MM.1S (cell line): ENCODE measurements at regions not wholly inside any gene's neighbourhood (a gene's known extent, or its start where the extent isn't known, plus 50 kb on each side); places are given as distances from the start of the nearest gene placed in this dataset.
A peak's percentile ranks its signal among the peaks of the same experiment; 100 is the strongest.

Source experiments
- DNase-seq: peaks from one replicate; pipeline ENCODE4 v3.0.0-alpha.2; 2015
- H2AFZ ChIP-seq: fragments of 300-600 bp; sonication (generic); 2 replicates; pipeline ENCODE4 v1.6.0; 2016; ENCODE audit warnings: antibody characterized with exemption, low read length
- H3F3A ChIP-seq: fragments of 300-600 bp; sonication (generic); 2 replicates; pipeline ENCODE4 v1.6.1; 2016; ENCODE audit warnings: mild to moderate bottlenecking, antibody characterized with exemption, low read length, moderate library complexity, mixed read lengths; ENCODE audit not compliant: insufficient read depth
- H3K27ac ChIP-seq: fragments of 300-600 bp; sonication (generic); 2 replicates; pipeline ENCODE4 v1.5.1; 2016; ENCODE audit warnings: mild to moderate bottlenecking, low read length
- H3K27me3 ChIP-seq: fragments of 300-600 bp; sonication (generic); replicated peaks from 2 replicates; pipeline ENCODE4 v1.6.0; 2016; ENCODE audit warnings: low read length; ENCODE audit not compliant: insufficient read depth
- H3K36me3 ChIP-seq: fragments of 300-600 bp; sonication (generic); replicated peaks from 2 replicates; pipeline ENCODE4 v1.6.1; 2016; ENCODE audit warnings: mild to moderate bottlenecking, low read length, mixed read lengths; ENCODE audit not compliant: insufficient read depth
- H3K4me1 ChIP-seq: fragments of 300-600 bp; sonication (generic); 2 replicates; pipeline ENCODE4 v1.6.1; 2016; ENCODE audit warnings: low read length, mixed read lengths
- H3K4me2 ChIP-seq: fragments of 300-600 bp; sonication (generic); 2 replicates; pipeline ENCODE4 v1.6.0; 2016; ENCODE audit warnings: low read depth, low read length
- H3K4me3 ChIP-seq: fragments of 300-600 bp; sonication (generic); 2 replicates; pipeline ENCODE4 v1.5.1; 2016; ENCODE audit warnings: low read length, mixed read lengths
- H3K79me2 ChIP-seq: fragments of 300-600 bp; sonication (generic); 2 replicates; pipeline ENCODE4 v1.6.1; 2016; ENCODE audit warnings: mixed run types, low read length, mixed read lengths
- H3K9ac ChIP-seq: fragments of 300-600 bp; sonication (generic); 2 replicates; pipeline ENCODE4 v1.6.1; 2016; ENCODE audit warnings: low read length, mixed read lengths
- H3K9me2 ChIP-seq: fragments of 300-600 bp; sonication (generic); replicated peaks from 2 replicates; pipeline ENCODE4 v1.6.1; 2016; ENCODE audit warnings: mild to moderate bottlenecking, low read length, mixed read lengths; ENCODE audit not compliant: insufficient read depth
- H3K9me3 ChIP-seq: fragments of 300-600 bp; sonication (generic); replicated peaks from 2 replicates; pipeline ENCODE4 v1.6.1; 2016; ENCODE audit warnings: mild to moderate bottlenecking, low read length, mixed read lengths; ENCODE audit not compliant: insufficient read depth
- H4K20me1 ChIP-seq: fragments of 300-600 bp; sonication (generic); 2 replicates; pipeline ENCODE4 v1.6.1; 2016; ENCODE audit warnings: mild to moderate bottlenecking, low read length, moderate library complexity, mixed read lengths; ENCODE audit not compliant: insufficient read depth
- CTCF ChIP-seq: fragments of 300-600 bp; sonication (generic); IDR thresholded peaks from 2 replicates; pipeline ENCODE4 v1.5.1; 2016; ENCODE audit warnings: antibody characterized with exemption, low read length, mixed read lengths
- EZH2 ChIP-seq: fragments of 300-600 bp; sonication (generic); optimal IDR thresholded peaks from 2 replicates; pipeline ENCODE3; 2017; ENCODE audit warnings: low read depth, mild to moderate bottlenecking, antibody characterized with exemption, low read length, mixed read lengths
- EZH2phosphoT487 ChIP-seq: fragments of 300-600 bp; sonication (generic); IDR thresholded peaks from 2 replicates; pipeline ENCODE4 v1.6.1; 2018; ENCODE audit warnings: antibody characterized with exemption, low read length

DNA sequence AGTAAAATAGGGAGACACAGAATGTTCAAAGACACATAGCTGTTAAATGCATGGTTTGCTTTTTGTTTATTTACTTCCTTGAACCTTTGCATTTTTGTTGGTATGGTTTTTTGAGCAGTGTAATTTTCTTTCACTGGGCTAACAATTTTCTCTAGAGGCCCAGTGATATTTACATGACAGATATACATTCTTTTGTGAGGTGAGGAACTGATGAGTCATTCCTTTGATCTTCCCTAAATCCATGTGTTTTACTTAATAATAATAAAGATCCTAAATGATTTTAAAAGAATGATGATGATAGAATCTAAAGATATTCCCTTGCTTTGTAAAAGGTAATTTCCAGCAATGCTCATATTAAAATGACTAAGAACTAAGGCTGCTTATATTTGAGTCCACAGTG, 188.5 kb upstream of the ANK3 start:
- Histone ChIP-seq H3K4me1 (peaks cover 23% of the 10 kb centered on the region), H3K4me3 (no peak overlapping the region), H4K20me1 (no peaks in the 10 kb centered on the region), H3K36me3 (no peaks in the 10 kb centered on the region), H3K9ac (no peak overlapping the region), H3K27me3 (no peaks in the 10 kb centered on the region), H3K79me2 (no peaks in the 10 kb centered on the region), H2AFZ (no peak overlapping the region), H3K4me2 (no peak overlapping the region), H3K27ac (no peak overlapping the region), H3F3A (peaks cover 12% of the 10 kb centered on the region), H3K9me3 (no peaks in the 10 kb centered on the region), H3K9me2 (no peaks in the 10 kb centered on the region)
- TF ChIP-seq CTCF (no peak), EZH2 (no peak), EZH2phosphoT487 (no peak)
- DNase-seq = no peak

DNA sequence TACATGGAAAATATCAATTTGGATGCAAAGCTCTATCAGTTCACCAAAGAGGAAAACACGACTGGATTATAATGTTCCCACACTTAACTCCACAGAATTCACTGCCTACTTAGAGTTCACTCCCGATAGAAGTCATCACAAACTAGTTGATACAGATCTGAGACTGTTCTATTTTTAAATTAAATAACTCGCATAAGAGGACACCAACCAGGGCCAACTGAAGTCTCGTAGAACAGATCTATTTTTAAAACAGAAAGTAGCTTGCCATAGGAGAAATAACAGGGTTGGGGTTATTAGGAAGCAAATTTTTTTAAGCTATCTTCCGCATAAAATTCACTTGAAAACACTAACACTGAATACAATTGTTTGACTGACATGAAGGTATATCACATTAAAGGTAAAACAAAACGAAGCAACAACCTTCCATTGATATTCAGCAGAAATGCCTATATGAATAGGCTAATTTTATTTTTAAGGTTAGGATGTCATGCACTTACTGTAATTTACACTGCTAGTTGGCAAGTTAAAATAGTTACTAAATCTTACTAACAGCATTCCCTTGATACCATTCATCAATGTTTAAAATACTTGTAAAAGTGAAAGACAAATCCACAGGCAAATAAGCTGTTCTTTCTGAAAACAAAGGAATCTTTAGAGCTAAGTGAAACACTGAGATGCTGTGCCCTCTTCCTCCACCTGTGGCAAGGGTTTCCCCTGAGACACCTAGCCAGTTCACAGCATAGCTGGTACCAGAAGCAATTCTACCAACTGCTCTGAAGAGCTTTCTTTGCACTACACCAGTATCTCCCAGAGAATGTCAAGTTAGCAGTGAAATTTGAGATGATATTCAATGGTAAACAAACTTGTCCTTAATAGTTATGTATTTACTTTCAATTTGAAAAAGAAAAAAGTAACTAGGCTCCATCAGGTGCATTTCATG, 186.7 kb upstream of the ANK3 start:
- Histone ChIP-seq H3K27me3 (no peaks in the 10 kb centered on the region), H3K79me2 (no peaks in the 10 kb centered on the region), H3K27ac (peak overlapping the region; percentile 40; the same call in 1 of the 2 replicates), H3K36me3 (no peaks in the 10 kb centered on the region), H3K4me3 (peak overlapping the region; percentile 44), H2AFZ (peak overlapping the region; percentile 33; the same call in 1 of the 2 replicates), H3K4me1 (peaks cover 28% of the 10 kb centered on the region), H3K9ac (no peak overlapping the region), H3K9me3 (no peaks in the 10 kb centered on the region), H3K9me2 (no peaks in the 10 kb centered on the region), H3K4me2 (peak overlapping the region; percentile 63), H4K20me1 (no peaks in the 10 kb centered on the region), H3F3A (peaks cover 17% of the 10 kb centered on the region)
- TF ChIP-seq CTCF = 0 out of 2 replicates have a peak, but pooled peaks have one; percentile 8
- no peak for TF ChIP-seq EZH2phosphoT487
- peak; percentile 71 for DNase-seq

- Histone ChIP-seq H3K9me2 (no peaks in the 10 kb centered on the region), H3K79me2 (no peaks in the 10 kb centered on the region), H3K4me1 (peaks cover 28% of the 10 kb centered on the region), H3K27me3 (no peaks in the 10 kb centered on the region), H3K9ac (no peak overlapping the region), H3F3A (peaks cover 17% of the 10 kb centered on the region), H3K9me3 (no peaks in the 10 kb centered on the region), H4K20me1 (no peaks in the 10 kb centered on the region), H3K36me3 (no peaks in the 10 kb centered on the region), H3K27ac (no peak overlapping the region), H3K4me3 (no peak overlapping the region), H3K4me2 (no peak overlapping the region), H2AFZ (no peak overlapping the region)
- DNase-seq = no peak
- TF ChIP-seq EZH2 = no peak
- TF ChIP-seq CTCF = no peak
- TF ChIP-seq EZH2phosphoT487 = no peak
Observed at GRCh38 chr10:60575105-60575504, 185.4 kb upstream of the ANK3 start.
